ENCODE measurements at regions not wholly inside any gene's neighbourhood (a gene's known extent, or its start where the extent isn't known, plus 50 kb on each side); places are given as distances from the start of the nearest gene placed in this dataset.

DNA sequence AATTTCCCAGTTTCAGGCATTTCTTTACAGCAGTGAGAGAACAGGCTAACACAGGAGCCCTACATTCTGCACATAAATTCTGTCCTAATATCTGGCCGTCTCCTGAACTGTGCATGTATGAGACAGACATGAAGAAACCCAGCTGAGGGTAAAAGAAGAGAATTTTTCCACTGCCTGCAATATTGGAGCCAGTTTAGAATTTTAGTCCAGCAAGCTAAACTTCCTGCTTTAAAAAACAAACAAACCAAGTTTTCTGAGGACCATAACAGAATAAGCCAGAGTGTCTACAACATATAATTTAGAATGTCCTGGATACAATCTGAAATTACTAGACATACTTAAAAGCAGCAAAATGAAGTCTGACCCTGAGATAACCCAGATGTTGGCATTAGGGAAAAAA is 215.1 kb upstream of the KLHL29 start (continued):
- TF ChIP-seq, protein P1, sequence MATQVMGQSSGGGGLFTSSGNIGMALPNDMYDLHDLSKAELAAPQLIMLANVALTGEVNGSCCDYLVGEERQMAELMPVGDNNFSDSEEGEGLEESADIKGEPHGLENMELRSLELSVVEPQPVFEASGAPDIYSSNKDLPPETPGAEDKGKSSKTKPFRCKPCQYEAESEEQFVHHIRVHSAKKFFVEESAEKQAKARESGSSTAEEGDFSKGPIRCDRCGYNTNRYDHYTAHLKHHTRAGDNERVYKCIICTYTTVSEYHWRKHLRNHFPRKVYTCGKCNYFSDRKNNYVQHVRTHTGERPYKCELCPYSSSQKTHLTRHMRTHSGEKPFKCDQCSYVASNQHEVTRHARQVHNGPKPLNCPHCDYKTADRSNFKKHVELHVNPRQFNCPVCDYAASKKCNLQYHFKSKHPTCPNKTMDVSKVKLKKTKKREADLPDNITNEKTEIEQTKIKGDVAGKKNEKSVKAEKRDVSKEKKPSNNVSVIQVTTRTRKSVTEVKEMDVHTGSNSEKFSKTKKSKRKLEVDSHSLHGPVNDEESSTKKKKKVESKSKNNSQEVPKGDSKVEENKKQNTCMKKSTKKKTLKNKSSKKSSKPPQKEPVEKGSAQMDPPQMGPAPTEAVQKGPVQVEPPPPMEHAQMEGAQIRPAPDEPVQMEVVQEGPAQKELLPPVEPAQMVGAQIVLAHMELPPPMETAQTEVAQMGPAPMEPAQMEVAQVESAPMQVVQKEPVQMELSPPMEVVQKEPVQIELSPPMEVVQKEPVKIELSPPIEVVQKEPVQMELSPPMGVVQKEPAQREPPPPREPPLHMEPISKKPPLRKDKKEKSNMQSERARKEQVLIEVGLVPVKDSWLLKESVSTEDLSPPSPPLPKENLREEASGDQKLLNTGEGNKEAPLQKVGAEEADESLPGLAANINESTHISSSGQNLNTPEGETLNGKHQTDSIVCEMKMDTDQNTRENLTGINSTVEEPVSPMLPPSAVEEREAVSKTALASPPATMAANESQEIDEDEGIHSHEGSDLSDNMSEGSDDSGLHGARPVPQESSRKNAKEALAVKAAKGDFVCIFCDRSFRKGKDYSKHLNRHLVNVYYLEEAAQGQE (IDR thresholded peaks at IDR 0.05): no peak
- TF ChIP-seq ZNF302 (CRISPR knock-in tag; IDR thresholded peaks at IDR 0.05) (no peak), NPAS2 (CRISPR knock-in tag; IDR thresholded peaks at IDR 0.05; ENCODE audit: borderline replicate concordance) (no peak), HOXB13 (CRISPR knock-in tag; IDR thresholded peaks at IDR 0.05; ENCODE audit: low read depth) (no peak)

DNA sequence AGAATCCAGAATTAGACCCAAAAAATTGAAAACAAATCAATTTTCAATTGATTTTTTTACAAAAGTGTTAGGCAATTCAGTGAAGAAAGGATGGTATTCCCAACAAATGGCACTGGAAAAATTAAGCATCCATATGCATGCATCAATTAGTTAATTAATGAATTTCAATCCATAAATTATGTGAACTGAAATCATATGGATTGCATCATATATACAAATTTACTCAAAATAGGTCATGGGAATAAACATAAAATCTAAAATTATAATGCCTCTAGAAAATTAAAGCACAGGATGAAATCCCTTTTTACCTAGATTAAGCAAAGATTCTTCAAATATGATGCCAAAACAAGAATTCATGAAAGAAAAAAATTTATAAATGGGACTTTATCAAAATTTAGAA is 213.9 kb upstream of the KLHL29 start:
- ChIA-PET POLR2A (no interaction called here), CTCF (interaction anchor here (1.1 kb wide), 1 partner anchor 157 kb away, joined by 3 read pairs; no protein-coding TSS in a partner anchor)
- no peak overlapping the region for H3K4me2 ChIP-seq
- DNase-seq (ENCODE audit: low read depth in 1 of 2, low spot score in 1 of 2): no peak
- H3K9me3 ChIP-seq: no peaks in the 10 kb centered on the region
- H3K4me3 ChIP-seq: no peak overlapping the region
- no peak overlapping the region for H3K27ac ChIP-seq
- no peak for TF ChIP-seq POLR2A (IDR thresholded peaks at IDR 0.05; ENCODE audit: low read length)
- no peak for TF ChIP-seq HDAC2 (IDR thresholded peaks at IDR 0.05)
- no peak for TF ChIP-seq ZC3H11A (IDR thresholded peaks at IDR 0.05)
- TF ChIP-seq JUN (IDR thresholded peaks at IDR 0.05): no peak
- no peak for TF ChIP-seq CEBPB (IDR thresholded peaks at IDR 0.05)
- TF ChIP-seq SMC3 (IDR thresholded peaks at IDR 0.05): no peak
- no peak for FAIRE-seq
- no peaks in the 10 kb centered on the region for H3K4me1 ChIP-seq
- no peak for ATAC-seq

- DNase-seq (ENCODE audit: low read depth in 1 of 2, low spot score in 1 of 2) (no peak), ATAC-seq (no peak), FAIRE-seq (no peak)
- Histone ChIP-seq H3K4me1 (no peaks in the 10 kb centered on the region), H3K4me3 (no peak overlapping the region), H3K9me3 (peaks cover 5% of the 10 kb centered on the region; the same call in 1 of the 3 replicates), H3K4me2 (no peak overlapping the region), H3K27ac (no peak overlapping the region)
- TF ChIP-seq BCL3 (IDR thresholded peaks at IDR 0.05) (no peak), FOSB (CRISPR knock-in tag; IDR thresholded peaks at IDR 0.05) (no peak), RARB (CRISPR knock-in tag; IDR thresholded peaks at IDR 0.05) (no peak), EHMT2 (IDR thresholded peaks at IDR 0.05; ENCODE audit: low read depth) (no peak), ATOH8 (CRISPR knock-in tag; IDR thresholded peaks at IDR 0.05; ENCODE audit: low read depth) (no peak), POLR2AphosphoS2 (conservative IDR thresholded peaks at IDR 0.05; ENCODE audit: low read length) (no peak), HMGXB4 (CRISPR knock-in tag; IDR thresholded peaks at IDR 0.05; ENCODE audit: borderline replicate concordance) (no peak), PHF8 (IDR thresholded peaks at IDR 0.05; ENCODE audit: borderline replicate concordance, low read depth) (no peak), CHD2 (IDR thresholded peaks at IDR 0.05; ENCODE audit: low read length, partially characterized antibody) (no peak), FOXS1 (CRISPR knock-in tag; IDR thresholded peaks at IDR 0.05) (no peak), HDAC2 (IDR thresholded peaks at IDR 0.05) (no peak), FOSL2 (IDR thresholded peaks at IDR 0.05) (no peak), FOSL2 (CRISPR knock-in tag; IDR thresholded peaks at IDR 0.05) (no peak), HEYL (CRISPR knock-in tag; IDR thresholded peaks at IDR 0.05) (no peak), HES2 (IDR thresholded peaks at IDR 0.05) (no peak)
- ChIA-PET POLR2A (no interaction called here), CTCF (no interaction called here)
- WGBS (ENCODE audit: missing lambda C conversion rate): 2% methylated on average over 2 of the region's 2 CpGs
Measured at GRCh38 chr2:23178396-23178795, 206.6 kb upstream of the KLHL29 start.
